GM06990 (cell line): ENCODE measurements at regions not wholly inside any gene's neighbourhood (a gene's known extent, or its start where the extent isn't known, plus 50 kb on each side); places are given as distances from the start of the nearest gene placed in this dataset.

Experiments used
- DNase-seq: peaks from one replicate; pipeline ENCODE4 v3.0.0-alpha.2; 2011; ENCODE audit not compliant: insufficient read length; ENCODE audit errors: extremely low read depth
- H3K27me3 ChIP-seq: replicated peaks from 2 replicates; pipeline ENCODE4 v1.6.0; 2011; ENCODE audit warnings: low read length; ENCODE audit not compliant: control insufficient read depth, insufficient read depth
- H3K36me3 ChIP-seq: 2 replicates; pipeline ENCODE4 v1.5.1; 2011; ENCODE audit warnings: low read length; ENCODE audit not compliant: control insufficient read depth, insufficient read depth
- H3K4me3 ChIP-seq: replicated peaks from 2 replicates; pipeline ENCODE4 v1.5.1; 2011; ENCODE audit warnings: low read depth, mild to moderate bottlenecking, control low read depth, low read length
- TF ChIP-seq, protein P1 (sequence below): IDR thresholded peaks from 2 replicates; pipeline ENCODE4 v1.5.1; 2011; ENCODE audit warnings: low read length, control low read depth, mild to moderate bottlenecking, inconsistent platforms; ENCODE audit not compliant: insufficient read depth, poor library complexity, severe bottlenecking

DNA sequence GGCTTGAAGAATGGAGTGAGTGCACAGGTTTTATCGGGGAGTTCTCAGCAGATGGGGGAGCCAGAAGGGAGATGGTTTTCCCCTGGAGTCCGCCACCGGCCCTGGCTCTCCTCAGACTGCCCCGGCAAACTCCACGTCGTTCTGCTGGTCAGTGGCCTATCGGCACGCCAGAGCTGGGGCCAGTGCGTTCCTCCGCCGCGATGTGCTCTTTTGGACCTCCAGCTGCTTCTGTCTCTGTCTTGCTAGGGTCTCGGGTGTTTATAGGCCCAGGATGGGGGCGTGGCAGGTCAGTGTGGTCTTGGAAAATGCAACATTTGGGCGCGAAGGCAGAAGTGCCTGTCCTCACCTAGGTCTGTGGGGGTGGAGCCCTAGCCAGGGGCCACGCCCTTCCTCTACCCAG, 53.0 kb upstream of the ADTRP start:
- H3K27me3 ChIP-seq, result no peaks in the 10 kb centered on the region
- DNase-seq, result no peak

DNA sequence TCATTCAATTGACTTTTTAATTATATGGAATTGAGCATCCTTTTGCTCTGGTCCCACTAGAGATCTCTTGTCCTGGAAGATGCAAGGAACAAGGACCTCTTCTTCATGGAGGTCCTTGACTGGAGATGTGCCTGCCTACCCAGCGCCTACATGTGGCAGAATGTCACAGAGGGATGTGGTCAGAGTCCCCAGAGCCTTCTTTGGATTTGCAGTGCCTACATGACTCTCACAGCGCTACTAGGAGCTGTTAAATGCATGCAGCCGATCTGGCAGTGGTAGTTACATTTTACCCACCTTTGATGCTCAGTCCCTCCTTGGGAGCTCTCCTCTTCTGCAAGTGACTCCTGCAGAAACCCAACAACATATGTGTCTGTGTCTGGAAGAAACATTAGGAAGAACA, 51.9 kb upstream of the ADTRP start:
- H3K4me3 ChIP-seq, result no peak overlapping the region
- TF ChIP-seq, protein P1, sequence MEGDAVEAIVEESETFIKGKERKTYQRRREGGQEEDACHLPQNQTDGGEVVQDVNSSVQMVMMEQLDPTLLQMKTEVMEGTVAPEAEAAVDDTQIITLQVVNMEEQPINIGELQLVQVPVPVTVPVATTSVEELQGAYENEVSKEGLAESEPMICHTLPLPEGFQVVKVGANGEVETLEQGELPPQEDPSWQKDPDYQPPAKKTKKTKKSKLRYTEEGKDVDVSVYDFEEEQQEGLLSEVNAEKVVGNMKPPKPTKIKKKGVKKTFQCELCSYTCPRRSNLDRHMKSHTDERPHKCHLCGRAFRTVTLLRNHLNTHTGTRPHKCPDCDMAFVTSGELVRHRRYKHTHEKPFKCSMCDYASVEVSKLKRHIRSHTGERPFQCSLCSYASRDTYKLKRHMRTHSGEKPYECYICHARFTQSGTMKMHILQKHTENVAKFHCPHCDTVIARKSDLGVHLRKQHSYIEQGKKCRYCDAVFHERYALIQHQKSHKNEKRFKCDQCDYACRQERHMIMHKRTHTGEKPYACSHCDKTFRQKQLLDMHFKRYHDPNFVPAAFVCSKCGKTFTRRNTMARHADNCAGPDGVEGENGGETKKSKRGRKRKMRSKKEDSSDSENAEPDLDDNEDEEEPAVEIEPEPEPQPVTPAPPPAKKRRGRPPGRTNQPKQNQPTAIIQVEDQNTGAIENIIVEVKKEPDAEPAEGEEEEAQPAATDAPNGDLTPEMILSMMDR, result no peak
- H3K36me3 ChIP-seq, result no peaks in the 10 kb centered on the region
- DNase-seq, result no peak
- no peaks in the 10 kb centered on the region for H3K27me3 ChIP-seq

More for the DNA sequence above, 53.0 kb upstream of the ADTRP start:
- H3K36me3 ChIP-seq, result no peaks in the 10 kb centered on the region
- H3K4me3 ChIP-seq, result no peak overlapping the region
- TF ChIP-seq, protein P1, result no peak

DNA sequence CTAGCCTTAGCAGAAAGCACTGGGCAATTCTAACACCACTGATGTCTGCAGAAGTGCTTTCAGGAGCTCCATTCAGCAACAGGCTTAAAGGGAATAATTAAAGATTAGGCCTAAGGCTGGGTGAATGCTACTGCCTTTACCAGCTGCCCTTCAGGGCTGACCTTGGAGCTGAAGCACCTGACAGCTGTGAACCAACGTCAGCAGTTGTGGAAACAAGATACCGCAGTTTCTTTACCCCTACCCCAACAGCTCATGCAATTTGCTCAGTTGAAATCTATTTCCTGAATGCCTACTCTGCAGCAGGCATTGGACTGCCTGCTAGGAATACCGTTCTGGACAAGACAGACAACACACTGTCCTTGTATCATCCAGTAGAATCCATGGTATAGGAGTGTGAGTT, 51.5 kb upstream of the ADTRP start:
- no peak for DNase-seq

DNA sequence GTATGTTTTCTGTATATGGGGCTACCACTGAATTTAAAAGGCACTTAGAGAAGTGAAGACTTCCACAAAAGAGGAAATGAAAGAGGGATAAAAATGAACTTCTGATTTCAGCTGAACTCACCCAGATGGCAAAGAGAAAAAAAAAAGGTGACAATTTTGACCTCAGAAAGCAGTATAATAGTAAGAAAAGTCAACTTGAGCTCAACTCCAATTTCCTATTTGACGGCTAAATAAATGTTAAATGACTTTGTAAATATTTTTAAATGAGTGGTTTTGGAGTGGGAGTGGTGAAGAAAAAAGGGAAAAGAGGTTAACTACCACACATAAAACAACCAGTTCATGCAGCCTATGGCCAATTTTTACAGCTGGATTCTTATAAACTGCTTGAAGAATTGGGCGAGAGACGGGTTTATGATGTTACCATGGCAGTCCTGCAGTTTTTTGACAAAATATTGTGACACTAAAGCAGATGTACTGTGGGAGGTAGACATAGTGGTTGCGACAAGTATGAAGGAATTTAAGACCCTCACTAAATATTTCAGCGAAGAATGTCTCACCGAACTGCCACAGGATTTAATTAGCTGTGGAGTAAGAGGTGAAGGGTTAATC, 49.8 kb upstream of the ADTRP start:
- no peaks in the 10 kb centered on the region for H3K36me3 ChIP-seq
- TF ChIP-seq, protein P1, result no peak
- DNase-seq, result peak; percentile 66
- no peak overlapping the region for H3K4me3 ChIP-seq
- H3K27me3 ChIP-seq, result no peaks in the 10 kb centered on the region

More for the DNA sequence above, 51.5 kb upstream of the ADTRP start:
- H3K36me3 ChIP-seq, result no peaks in the 10 kb centered on the region
- H3K4me3 ChIP-seq, result no peak overlapping the region
- TF ChIP-seq, protein P1, result no peak
- no peaks in the 10 kb centered on the region for H3K27me3 ChIP-seq
